ENCODE measurements at regions not wholly inside any gene's neighbourhood (a gene's known extent, or its start where the extent isn't known, plus 50 kb on each side); places are given as distances from the start of the nearest gene placed in this dataset.

DNA sequence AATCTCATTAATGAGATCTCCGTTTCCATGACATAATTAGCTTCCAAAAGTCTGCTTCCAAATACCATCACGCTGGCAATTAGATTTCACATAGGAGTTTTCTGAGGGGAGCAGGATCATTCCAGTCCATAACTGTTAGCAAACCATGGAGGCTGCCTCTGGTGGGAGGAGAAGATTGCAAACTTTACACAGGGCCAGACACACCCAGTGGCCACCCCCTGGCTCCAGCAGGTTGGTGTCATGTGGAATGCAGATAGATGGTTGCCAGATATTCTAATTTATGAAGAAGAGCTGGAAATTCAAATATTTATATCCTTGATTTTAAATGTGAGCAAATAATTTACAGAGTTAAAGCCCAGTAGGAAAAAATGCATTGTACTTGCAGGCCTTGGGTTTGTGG is 164.2 kb downstream of the ICE1 start:
- H3K4me3 ChIP-seq: no peak overlapping the region
- peaks cover 7% of the 10 kb centered on the region for H3K4me1 ChIP-seq
- H3K9me3 Mint-ChIP-seq: no peaks in the 10 kb centered on the region
- H3K9ac ChIP-seq: no peak overlapping the region
- H3K27me3 Mint-ChIP-seq (ENCODE audit: insufficient read depth, low read depth): peaks cover 4% of the 10 kb centered on the region
- no peaks in the 10 kb centered on the region for H4K20me1 ChIP-seq (ENCODE audit: low read depth)
- DNase-seq (ENCODE audit: low spot score): no peak
- H3K4me1 Mint-ChIP-seq: peaks cover 3% of the 10 kb centered on the region
- no peaks in the 10 kb centered on the region for H3F3A ChIP-seq (ENCODE audit: low read depth)
- H3K27ac Mint-ChIP-seq: no peak overlapping the region
- H3K4me3 Mint-ChIP-seq: no peak overlapping the region
- H3K27me3 ChIP-seq: no peaks in the 10 kb centered on the region
- no peaks in the 10 kb centered on the region for H3K36me3 ChIP-seq
- no peaks in the 10 kb centered on the region for H3K9me3 ChIP-seq (ENCODE audit: low read depth)
- TF ChIP-seq, protein P1, sequence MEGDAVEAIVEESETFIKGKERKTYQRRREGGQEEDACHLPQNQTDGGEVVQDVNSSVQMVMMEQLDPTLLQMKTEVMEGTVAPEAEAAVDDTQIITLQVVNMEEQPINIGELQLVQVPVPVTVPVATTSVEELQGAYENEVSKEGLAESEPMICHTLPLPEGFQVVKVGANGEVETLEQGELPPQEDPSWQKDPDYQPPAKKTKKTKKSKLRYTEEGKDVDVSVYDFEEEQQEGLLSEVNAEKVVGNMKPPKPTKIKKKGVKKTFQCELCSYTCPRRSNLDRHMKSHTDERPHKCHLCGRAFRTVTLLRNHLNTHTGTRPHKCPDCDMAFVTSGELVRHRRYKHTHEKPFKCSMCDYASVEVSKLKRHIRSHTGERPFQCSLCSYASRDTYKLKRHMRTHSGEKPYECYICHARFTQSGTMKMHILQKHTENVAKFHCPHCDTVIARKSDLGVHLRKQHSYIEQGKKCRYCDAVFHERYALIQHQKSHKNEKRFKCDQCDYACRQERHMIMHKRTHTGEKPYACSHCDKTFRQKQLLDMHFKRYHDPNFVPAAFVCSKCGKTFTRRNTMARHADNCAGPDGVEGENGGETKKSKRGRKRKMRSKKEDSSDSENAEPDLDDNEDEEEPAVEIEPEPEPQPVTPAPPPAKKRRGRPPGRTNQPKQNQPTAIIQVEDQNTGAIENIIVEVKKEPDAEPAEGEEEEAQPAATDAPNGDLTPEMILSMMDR (IDR thresholded peaks at IDR 0.05): no peak
- TF ChIP-seq EZH2phosphoT487 (IDR thresholded peaks at IDR 0.05) (no peak), EZH2 (IDR thresholded peaks at IDR 0.05) (no peak)
- H3K79me2 ChIP-seq (ENCODE audit: low read depth): no peaks in the 10 kb centered on the region
- H3K36me3 Mint-ChIP-seq: no peaks in the 10 kb centered on the region
- no peak overlapping the region for H2AFZ ChIP-seq (replicated peaks)
- no peak overlapping the region for H3K27ac ChIP-seq
- no peak overlapping the region for H3K4me2 ChIP-seq

DNA sequence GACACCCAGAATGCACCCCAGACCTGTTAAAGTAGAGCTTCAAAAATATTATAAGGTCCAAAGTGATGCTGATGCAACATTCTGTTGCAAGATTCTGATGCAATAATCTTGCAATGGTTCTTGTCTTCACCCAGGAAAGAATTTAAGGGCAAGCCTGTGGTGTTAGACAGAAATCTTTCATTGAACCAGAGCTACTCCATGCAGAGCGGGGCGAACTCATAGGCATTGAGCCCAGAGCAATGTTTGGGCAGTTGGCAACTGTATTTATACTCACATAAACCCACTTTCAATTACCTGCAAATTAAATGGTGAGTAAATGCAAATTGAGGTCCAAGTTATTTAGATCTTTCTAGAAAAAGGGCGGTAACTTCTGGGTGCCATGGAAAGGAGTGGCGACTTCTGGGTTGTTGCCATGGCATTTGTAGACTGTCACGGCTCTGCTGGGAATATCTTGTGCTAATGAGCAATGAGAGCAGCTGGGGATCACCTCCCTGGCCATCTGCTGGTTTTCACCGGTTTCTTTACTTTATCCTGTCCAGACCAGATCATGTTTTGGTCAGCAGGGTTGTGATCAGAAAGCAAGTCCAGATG is 163.4 kb downstream of the ICE1 start:
- Mint-ChIP-seq H3K4me3 (no peak overlapping the region), H3K27me3 (ENCODE audit: insufficient read depth, low read depth) (peaks cover 4% of the 10 kb centered on the region), H3K27ac (no peak overlapping the region), H3K36me3 (no peaks in the 10 kb centered on the region), H3K4me1 (no peaks in the 10 kb centered on the region), H3K9me3 (no peaks in the 10 kb centered on the region)
- Histone ChIP-seq H3K4me2 (no peak overlapping the region), H4K20me1 (ENCODE audit: low read depth) (no peaks in the 10 kb centered on the region), H2AFZ (replicated peaks) (no peak overlapping the region), H3K9me3 (ENCODE audit: low read depth) (no peaks in the 10 kb centered on the region), H3K36me3 (no peaks in the 10 kb centered on the region), H3K4me3 (no peak overlapping the region), H3K27me3 (no peaks in the 10 kb centered on the region), H3F3A (ENCODE audit: low read depth) (no peaks in the 10 kb centered on the region), H3K27ac (no peak overlapping the region), H3K9ac (no peak overlapping the region), H3K79me2 (ENCODE audit: low read depth) (no peaks in the 10 kb centered on the region), H3K4me1 (no peaks in the 10 kb centered on the region)
- TF ChIP-seq EZH2 (IDR thresholded peaks at IDR 0.05) (no peak), EZH2phosphoT487 (IDR thresholded peaks at IDR 0.05) (no peak)
- TF ChIP-seq, protein P1 (IDR thresholded peaks at IDR 0.05): no peak
- DNase-seq (ENCODE audit: low spot score): no peak

DNA sequence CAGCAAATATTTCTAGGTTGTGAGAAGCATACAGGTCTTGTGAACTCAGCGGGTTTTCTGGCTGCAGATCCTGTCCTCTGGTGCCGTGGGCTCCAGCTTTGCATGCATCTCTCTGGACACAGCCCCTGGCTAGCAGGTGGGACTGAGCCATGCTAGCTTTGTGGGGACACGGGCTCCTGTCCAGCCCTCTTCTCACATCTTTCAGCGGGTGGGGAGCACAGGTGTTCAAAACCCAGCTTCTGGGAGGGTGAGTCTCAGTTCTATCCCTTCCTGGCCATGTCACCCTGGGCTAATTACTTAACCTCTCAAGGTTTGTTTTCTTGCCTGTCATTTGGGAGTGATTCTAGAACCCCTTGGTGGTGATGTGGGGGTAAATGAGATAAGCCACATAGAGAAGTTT is 162.3 kb downstream of the ICE1 start:
- H4K20me1 ChIP-seq (ENCODE audit: low read depth): no peaks in the 10 kb centered on the region
- no peaks in the 10 kb centered on the region for H3K4me1 Mint-ChIP-seq
- no peak overlapping the region for H3K27ac Mint-ChIP-seq

More for the DNA sequence above, 162.3 kb downstream of the ICE1 start:
- no peaks in the 10 kb centered on the region for H3K79me2 ChIP-seq (ENCODE audit: low read depth)
- no peak overlapping the region for H3K4me3 Mint-ChIP-seq
- no peaks in the 10 kb centered on the region for H3K27me3 Mint-ChIP-seq (ENCODE audit: insufficient read depth, low read depth)
- no peak overlapping the region for H3K4me3 ChIP-seq
- H2AFZ ChIP-seq (replicated peaks): no peak overlapping the region
- no peaks in the 10 kb centered on the region for H3K9me3 ChIP-seq (ENCODE audit: low read depth)
- H3K36me3 ChIP-seq: no peaks in the 10 kb centered on the region
- no peaks in the 10 kb centered on the region for H3K9me3 Mint-ChIP-seq
- no peak for TF ChIP-seq EZH2phosphoT487 (IDR thresholded peaks at IDR 0.05)
- no peak for TF ChIP-seq EZH2 (IDR thresholded peaks at IDR 0.05)
- TF ChIP-seq, protein P1 (IDR thresholded peaks at IDR 0.05): no peak
- no peak overlapping the region for H3K4me2 ChIP-seq
- no peak overlapping the region for H3K27ac ChIP-seq
- H3K4me1 ChIP-seq: no peaks in the 10 kb centered on the region
- DNase-seq (ENCODE audit: low spot score): no peak
- no peak overlapping the region for H3K9ac ChIP-seq
- H3K27me3 ChIP-seq: no peaks in the 10 kb centered on the region
- no peaks in the 10 kb centered on the region for H3K36me3 Mint-ChIP-seq
- no peaks in the 10 kb centered on the region for H3F3A ChIP-seq (ENCODE audit: low read depth)

Data from neural progenitor cell (in vitro differentiated cells).